OCI-LY1 (cell line): ENCODE measurements at regions not wholly inside any gene's neighbourhood (a gene's known extent, or its start where the extent isn't known, plus 50 kb on each side); places are given as distances from the start of the nearest gene placed in this dataset.

Experiments used
- H2AFZ ChIP-seq: fragments of 200-600 bp; sonication (generic), shearing (Covaris generic); 2 replicates; pipeline ENCODE4 v1.6.0; 2014; ENCODE audit warnings: antibody characterized with exemption, mild to moderate bottlenecking, low read length
- H3F3A ChIP-seq: fragments of 200-600 bp; sonication (generic), shearing (Covaris generic); 2 replicates; pipeline ENCODE4 v1.6.0; 2014; ENCODE audit warnings: mild to moderate bottlenecking, antibody characterized with exemption, low read length, moderate library complexity; ENCODE audit not compliant: insufficient read depth
- H3K27ac ChIP-seq: fragments of 200-600 bp; sonication (generic); 2 replicates; pipeline ENCODE4 v1.5.1; 2014; ENCODE audit warnings: low read length, mixed run types, mild to moderate bottlenecking, low read depth; ENCODE audit not compliant: poor library complexity, severe bottlenecking
- H3K27me3 ChIP-seq: fragments of 200-600 bp; sonication (generic); 2 replicates; pipeline ENCODE4 v1.6.0; 2014; ENCODE audit warnings: antibody characterized with exemption, mild to moderate bottlenecking, low read length, moderate library complexity; ENCODE audit not compliant: insufficient read depth
- H3K36me3 ChIP-seq: fragments of 200-600 bp; sonication (generic); 2 replicates; pipeline ENCODE4 v1.6.1; 2014; ENCODE audit warnings: mild to moderate bottlenecking, antibody characterized with exemption, low read length, moderate library complexity, mixed read lengths; ENCODE audit not compliant: insufficient read depth
- H3K4me1 ChIP-seq: fragments of 200-600 bp; sonication (generic); 2 replicates; pipeline ENCODE4 v1.5.1; 2014; ENCODE audit warnings: mild to moderate bottlenecking, low read length, moderate library complexity; ENCODE audit not compliant: insufficient read depth, severe bottlenecking
- H3K4me2 ChIP-seq: fragments of 200-600 bp; sonication (generic), shearing (Covaris generic); 2 replicates; pipeline ENCODE4 v1.6.1; 2014; ENCODE audit warnings: low read length
- H3K4me3 ChIP-seq: fragments of 200-600 bp; sonication (generic); 2 replicates; pipeline ENCODE4 v1.5.1; 2014; ENCODE audit warnings: low read length, low read depth, mild to moderate bottlenecking, mixed read lengths; ENCODE audit not compliant: poor library complexity, severe bottlenecking
- H3K79me2 ChIP-seq: fragments of 200-600 bp; shearing (Covaris generic); 2 replicates; pipeline ENCODE4 v1.6.1; 2016; ENCODE audit warnings: mixed run types, low read length, mixed read lengths; ENCODE audit not compliant: insufficient read depth
- H3K9ac ChIP-seq: fragments of 200-600 bp; sonication (generic), shearing (Covaris generic); 2 replicates; pipeline ENCODE4 v1.6.1; 2014; ENCODE audit warnings: mild to moderate bottlenecking, low read length, mixed read lengths
- H3K9me2 ChIP-seq: fragments of 200-600 bp; sonication (generic), shearing (Covaris generic); 2 replicates; pipeline ENCODE4 v1.6.1; 2014; ENCODE audit warnings: low read depth, mild to moderate bottlenecking, low read length, mixed read lengths
- H3K9me3 ChIP-seq: fragments of 200-600 bp; shearing (Covaris generic); 2 replicates; pipeline ENCODE4 v1.6.1; 2014; ENCODE audit warnings: low read length, mixed read lengths
- H4K20me1 ChIP-seq: fragments of 200-600 bp; sonication (generic), shearing (Covaris generic); 2 replicates; pipeline ENCODE4 v1.6.0; 2016; ENCODE audit warnings: mild to moderate bottlenecking, low read length; ENCODE audit not compliant: insufficient read depth
- EZH2 ChIP-seq: fragments of 200-600 bp; sonication (generic), shearing (Covaris generic); IDR thresholded peaks from 2 replicates; pipeline ENCODE4 v1.8.0; 2017; ENCODE audit warnings: borderline replicate concordance, mixed run types, mild to moderate bottlenecking, antibody characterized with exemption, low read length, moderate library complexity, mixed read lengths
- TF ChIP-seq, protein P1 (sequence below): fragments of 200-600 bp; sonication (generic), shearing (Covaris generic); IDR thresholded peaks from 2 replicates; pipeline ENCODE4 v1.5.1; 2017; ENCODE audit warnings: mild to moderate bottlenecking, antibody characterized with exemption, low read length, moderate library complexity, mixed read lengths

GRCh38 chr22:34324763-34325162 lies 404.5 kb upstream of the LARGE1 start:
- no peak overlapping the region for H3K4me2 ChIP-seq
- no peaks in the 10 kb centered on the region for H3K9me2 ChIP-seq
- H3K27me3 ChIP-seq: no peaks in the 10 kb centered on the region
- TF ChIP-seq EZH2: no peak
- TF ChIP-seq, protein P1, sequence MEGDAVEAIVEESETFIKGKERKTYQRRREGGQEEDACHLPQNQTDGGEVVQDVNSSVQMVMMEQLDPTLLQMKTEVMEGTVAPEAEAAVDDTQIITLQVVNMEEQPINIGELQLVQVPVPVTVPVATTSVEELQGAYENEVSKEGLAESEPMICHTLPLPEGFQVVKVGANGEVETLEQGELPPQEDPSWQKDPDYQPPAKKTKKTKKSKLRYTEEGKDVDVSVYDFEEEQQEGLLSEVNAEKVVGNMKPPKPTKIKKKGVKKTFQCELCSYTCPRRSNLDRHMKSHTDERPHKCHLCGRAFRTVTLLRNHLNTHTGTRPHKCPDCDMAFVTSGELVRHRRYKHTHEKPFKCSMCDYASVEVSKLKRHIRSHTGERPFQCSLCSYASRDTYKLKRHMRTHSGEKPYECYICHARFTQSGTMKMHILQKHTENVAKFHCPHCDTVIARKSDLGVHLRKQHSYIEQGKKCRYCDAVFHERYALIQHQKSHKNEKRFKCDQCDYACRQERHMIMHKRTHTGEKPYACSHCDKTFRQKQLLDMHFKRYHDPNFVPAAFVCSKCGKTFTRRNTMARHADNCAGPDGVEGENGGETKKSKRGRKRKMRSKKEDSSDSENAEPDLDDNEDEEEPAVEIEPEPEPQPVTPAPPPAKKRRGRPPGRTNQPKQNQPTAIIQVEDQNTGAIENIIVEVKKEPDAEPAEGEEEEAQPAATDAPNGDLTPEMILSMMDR: no peak
- H3K9ac ChIP-seq: no peak overlapping the region
- no peaks in the 10 kb centered on the region for H4K20me1 ChIP-seq
- H3F3A ChIP-seq: no peaks in the 10 kb centered on the region
- no peaks in the 10 kb centered on the region for H3K9me3 ChIP-seq
- no peaks in the 10 kb centered on the region for H3K4me1 ChIP-seq
- no peak overlapping the region for H3K27ac ChIP-seq
- no peak overlapping the region for H2AFZ ChIP-seq
- no peaks in the 10 kb centered on the region for H3K79me2 ChIP-seq
- H3K36me3 ChIP-seq: no peaks in the 10 kb centered on the region
- H3K4me3 ChIP-seq: no peak overlapping the region

DNA sequence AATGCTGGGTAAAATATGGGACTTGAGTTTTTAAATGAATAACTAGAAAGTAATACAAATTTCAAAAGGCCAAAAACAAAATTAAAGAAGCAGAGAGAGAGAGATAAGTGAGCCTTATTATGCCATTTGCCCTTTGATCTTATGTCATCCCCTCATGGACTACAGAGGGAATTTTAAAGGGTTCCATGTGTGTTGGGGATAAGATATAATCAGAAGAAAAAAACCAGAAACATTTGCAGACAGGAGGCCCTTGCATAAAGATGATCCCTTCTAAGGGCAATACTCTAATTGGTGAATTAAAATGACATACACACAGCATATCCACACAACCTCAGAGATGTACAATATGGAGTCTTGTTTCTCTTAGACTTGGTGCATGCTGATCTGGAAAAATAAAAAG lies 406.6 kb upstream of the LARGE1 start:
- Histone ChIP-seq H3K27ac (no peak overlapping the region), H3K27me3 (no peaks in the 10 kb centered on the region), H3K4me1 (no peaks in the 10 kb centered on the region), H4K20me1 (no peaks in the 10 kb centered on the region), H3K9ac (no peak overlapping the region), H3F3A (no peaks in the 10 kb centered on the region), H2AFZ (no peak overlapping the region), H3K9me3 (no peaks in the 10 kb centered on the region), H3K79me2 (no peaks in the 10 kb centered on the region), H3K9me2 (no peaks in the 10 kb centered on the region), H3K4me2 (no peak overlapping the region), H3K36me3 (no peaks in the 10 kb centered on the region), H3K4me3 (no peak overlapping the region)
- TF ChIP-seq, protein P1: no peak
- TF ChIP-seq EZH2: no peak

- TF ChIP-seq, protein P1: no peak
- H3K9me3 ChIP-seq: peaks cover 4% of the 10 kb centered on the region
- H3K4me1 ChIP-seq: no peaks in the 10 kb centered on the region
- no peaks in the 10 kb centered on the region for H4K20me1 ChIP-seq
- no peak overlapping the region for H3K4me2 ChIP-seq
- no peaks in the 10 kb centered on the region for H3K9me2 ChIP-seq
- H3K79me2 ChIP-seq: no peaks in the 10 kb centered on the region
- H3K9ac ChIP-seq: no peak overlapping the region
- H3F3A ChIP-seq: no peaks in the 10 kb centered on the region
- H2AFZ ChIP-seq: no peak overlapping the region
- no peaks in the 10 kb centered on the region for H3K27me3 ChIP-seq
- no peak overlapping the region for H3K27ac ChIP-seq
- no peaks in the 10 kb centered on the region for H3K36me3 ChIP-seq
- H3K4me3 ChIP-seq: no peak overlapping the region
Measured at GRCh38 chr22:34330432-34330831, 410.2 kb upstream of the LARGE1 start.
